Astrocyte (in vitro differentiated cells and primary cell): ENCODE measurements at regions not wholly inside any gene's neighbourhood (a gene's known extent, or its start where the extent isn't known, plus 50 kb on each side); places are given as distances from the start of the nearest gene placed in this dataset.

Experiments used
- EZH2 ChIP-seq: IDR thresholded peaks from 2 replicates; pipeline ENCODE4 v1.6.1; 2012; ENCODE audit warnings: mild to moderate bottlenecking, low read length, inconsistent platforms; ENCODE audit not compliant: insufficient read depth
- TF ChIP-seq, protein P1 (sequence below): IDR thresholded peaks from 2 replicates; pipeline ENCODE4 v1.5.1; 2011; ENCODE audit warnings: low read depth, mild to moderate bottlenecking, inconsistent platforms, low read length, moderate library complexity; ENCODE audit not compliant: insufficient read depth

DNA sequence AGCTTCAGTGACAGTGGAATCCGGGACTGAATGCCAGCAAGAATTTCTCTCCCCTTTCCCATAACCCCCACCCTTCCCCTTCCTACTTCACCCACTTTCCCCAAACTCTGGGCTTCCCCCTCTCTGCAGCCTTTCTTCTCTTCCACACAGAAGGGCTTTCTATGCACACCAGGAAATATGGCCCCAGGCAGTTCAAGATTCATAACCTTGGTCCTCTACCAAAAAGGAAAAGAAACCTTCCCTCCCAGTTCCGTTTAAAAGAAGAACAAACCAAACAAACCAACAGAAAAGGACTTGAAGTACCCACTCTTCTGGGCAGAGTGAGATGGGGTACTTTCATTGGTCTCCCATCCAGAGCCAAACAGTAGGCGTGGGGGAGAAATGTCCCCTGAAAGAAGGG lies 68.8 kb upstream of the ABHD2 start:
- TF ChIP-seq, protein P1, sequence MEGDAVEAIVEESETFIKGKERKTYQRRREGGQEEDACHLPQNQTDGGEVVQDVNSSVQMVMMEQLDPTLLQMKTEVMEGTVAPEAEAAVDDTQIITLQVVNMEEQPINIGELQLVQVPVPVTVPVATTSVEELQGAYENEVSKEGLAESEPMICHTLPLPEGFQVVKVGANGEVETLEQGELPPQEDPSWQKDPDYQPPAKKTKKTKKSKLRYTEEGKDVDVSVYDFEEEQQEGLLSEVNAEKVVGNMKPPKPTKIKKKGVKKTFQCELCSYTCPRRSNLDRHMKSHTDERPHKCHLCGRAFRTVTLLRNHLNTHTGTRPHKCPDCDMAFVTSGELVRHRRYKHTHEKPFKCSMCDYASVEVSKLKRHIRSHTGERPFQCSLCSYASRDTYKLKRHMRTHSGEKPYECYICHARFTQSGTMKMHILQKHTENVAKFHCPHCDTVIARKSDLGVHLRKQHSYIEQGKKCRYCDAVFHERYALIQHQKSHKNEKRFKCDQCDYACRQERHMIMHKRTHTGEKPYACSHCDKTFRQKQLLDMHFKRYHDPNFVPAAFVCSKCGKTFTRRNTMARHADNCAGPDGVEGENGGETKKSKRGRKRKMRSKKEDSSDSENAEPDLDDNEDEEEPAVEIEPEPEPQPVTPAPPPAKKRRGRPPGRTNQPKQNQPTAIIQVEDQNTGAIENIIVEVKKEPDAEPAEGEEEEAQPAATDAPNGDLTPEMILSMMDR = no peak
- TF ChIP-seq EZH2 = no peak
